ENCODE measurements at regions not wholly inside any gene's neighbourhood (a gene's known extent, or its start where the extent isn't known, plus 50 kb on each side); places are given as distances from the start of the nearest gene placed in this dataset.

GRCh38 chr21:43306391-43306790 lies 120.5 kb downstream of the SIK1 start:
- Histone ChIP-seq H3K9me2 (ENCODE audit: insufficient read depth) (no peaks in the 10 kb centered on the region), H3K36me3 (ENCODE audit: control insufficient read depth in 1 of 2, insufficient read depth in 2 of 2, low read length in 2 of 2) (no peaks in the 10 kb centered on the region), H3K4me1 (ENCODE audit: control insufficient read depth in 1 of 2, insufficient read depth in 2 of 2, low read length in 2 of 2) (peaks cover 0 to 10% of the 10 kb centered on the region in 2 experiments; a peak in 2 of 4 replicates), H3K9ac (ENCODE audit: low read length) (no peak overlapping the region), H4K20me1 (ENCODE audit: insufficient read depth) (no peaks in the 10 kb centered on the region), H3K79me2 (ENCODE audit: insufficient read depth, low read length) (no peaks in the 10 kb centered on the region), H3K4me3 (replicated peaks in 1 of 2; ENCODE audit: low read depth in 1 of 2, low read length in 2 of 2) (no peak overlapping the region), H3K27ac (ENCODE audit: low read depth, low read length) (no peak overlapping the region), H2AFZ (ENCODE audit: low read depth, low read length, poor library complexity, severe bottlenecking) (no peak overlapping the region), H3K27me3 (ENCODE audit: insufficient read depth, low read length) (no peaks in the 10 kb centered on the region), H3K4me2 (ENCODE audit: low read length) (no peak overlapping the region), H3K9me3 (ENCODE audit: control insufficient read depth in 1 of 2, insufficient read depth in 1 of 2, low read depth in 1 of 2, low read length in 2 of 2) (no peaks in the 10 kb centered on the region)
- CTCF ChIA-PET = no interaction called here
- RAD21 ChIA-PET (ENCODE audit: low non-redundant PET in 1 of 2, low total read pairs in 2 of 2, uncharacterized antibody in 2 of 2, unreplicated experiment in 2 of 2) = no interaction called here
- no TSS peak for BruUV-seq (replicated peaks)
- ATAC-seq (no peak), DNase-seq (ENCODE audit: low read depth, low spot score) (no peak)
- POLR2A ChIA-PET = no interaction called here
- no peak for TF ChIP-seq POLR2A (IDR thresholded peaks at IDR 0.05; ENCODE audit: borderline replicate concordance, extremely low read depth, insufficient read depth, insufficient read length)
- no peak for TF ChIP-seq SRF (IDR thresholded peaks at IDR 0.05; ENCODE audit: low read depth)
- no peak for TF ChIP-seq RAD21 (IDR thresholded peaks at IDR 0.05; ENCODE audit: low read depth)
- no peak for TF ChIP-seq JUND (IDR thresholded peaks at IDR 0.05)
- no peak for TF ChIP-seq FOSL1 (IDR thresholded peaks at IDR 0.05; ENCODE audit: low read depth)
- no peak for TF ChIP-seq CTCF (IDR thresholded peaks at IDR 0.05 in 2 of 3, conservative IDR thresholded peaks at IDR 0.05 in 1 of 3; ENCODE audit: borderline replicate concordance in 1 of 3, insufficient read depth in 1 of 3, low read depth in 2 of 3, low read length in 2 of 3)
- no peak for TF ChIP-seq ZNF274 (IDR thresholded peaks at IDR 0.05; ENCODE audit: low read depth, low read length)
- TF ChIP-seq YY1 (IDR thresholded peaks at IDR 0.05; ENCODE audit: extremely low read depth, insufficient replicate concordance, low read depth, low read length) = no peak
- no peak for TF ChIP-seq CBX3 (IDR thresholded peaks at IDR 0.05; ENCODE audit: low read depth)
- TF ChIP-seq ELF1 (IDR thresholded peaks at IDR 0.05; ENCODE audit: borderline replicate concordance, low read depth) = no peak
- intact Hi-C loops (cut with micrococcal nuclease) = no loop called here

All from HCT116 (cell line).